GM12878 (cell line): ENCODE measurements at regions not wholly inside any gene's neighbourhood (a gene's known extent, or its start where the extent isn't known, plus 50 kb on each side); places are given as distances from the start of the nearest gene placed in this dataset.

Experiments used
- ATAC-seq: fragments of 200-7000 bp; cut with Tn5 transposase; 3 replicates; pipeline ENCODE4 v1.9.1; 2020; ENCODE audit warnings: mild to moderate bottlenecking, moderate library complexity
- BruUV-seq: library from RNA; stranded (reverse); fragments of 400-500 nt; replicated peaks from 2 replicates; lab custom pipeline; 2021; lab: Mats Ljungman, UMichigan
- CTCF ChIA-PET: fragments of 300-600 bp; sonication (Branson Sonifier 250); formaldehyde crosslinking; extraction: SDS; loops from one replicate; lab custom pipeline; 2021; ENCODE audit warnings: inconsistent platforms; lab: Yijun Ruan, JAX
- POLR2A ChIA-PET: fragments of 350-600 bp; formaldehyde crosslinking; extraction: SDS; loops from one replicate; lab custom pipeline; 2021; ENCODE audit warnings: inconsistent platforms; lab: Charles Lee
- RAD21 ChIA-PET: fragments of 300-600 bp; sonication (Branson Sonifier 250); formaldehyde crosslinking; loops from one replicate; lab custom pipeline; 2023; ENCODE audit warnings: antibody characterized with exemption; ENCODE audit not compliant: unreplicated experiment; lab: Charles Lee
- SMC1A ChIA-PET: fragments of 300-600 bp; sonication (Branson Sonifier 250); formaldehyde crosslinking; loops from one replicate; lab custom pipeline; 2023; ENCODE audit not compliant: unreplicated experiment, uncharacterized antibody; lab: Charles Lee
- DNase-seq: peaks from one replicate; pipeline ENCODE4 v3.0.0-alpha.2; 2011; ENCODE audit warnings: low read depth, low spot score
- FAIRE-seq: peaks from 3 replicates; lab custom pipeline; 2011; peaks lifted over from hg19 to GRCh38; lab: Jason Lieb, UNC
- H2AFZ ChIP-seq: 2 replicates; pipeline ENCODE4 v1.6.0; 2011; ENCODE audit warnings: low read depth, low read length, control low read depth; ENCODE audit not compliant: control insufficient read depth
- H3K27ac ChIP-seq: 2 replicates; pipeline ENCODE4 v1.5.1; 2011; ENCODE audit warnings: control low read depth; ENCODE audit not compliant: control insufficient read depth, insufficient read depth
- H3K27me3 ChIP-seq, 2 experiments: replicated peaks in 1 of 2; 2 replicates each; pipeline versions ENCODE4 v1.6.0 to v1.6.1; 2011; ENCODE audit warnings: low read length in 1 of 2; ENCODE audit not compliant: control insufficient read depth in 2 of 2, insufficient read depth in 2 of 2
- H3K36me3 ChIP-seq, 2 experiments: 2 replicates each; pipeline ENCODE4 v1.5.1; 2011; ENCODE audit warnings: low read length in 1 of 2; ENCODE audit not compliant: control insufficient read depth in 2 of 2, insufficient read depth in 2 of 2
- H3K4me1 ChIP-seq: 2 replicates; pipeline ENCODE4 v1.6.1; 2011; ENCODE audit warnings: mild to moderate bottlenecking, low read length, moderate library complexity, mixed read lengths; ENCODE audit not compliant: control insufficient read depth, insufficient read depth
- H3K4me2 ChIP-seq: 2 replicates; pipeline ENCODE4 v1.6.0; 2011; ENCODE audit warnings: control low read depth; ENCODE audit not compliant: control insufficient read depth, insufficient read depth
- H3K4me3 ChIP-seq: fragments of 200-600 bp; sonication (generic); 2 replicates; pipeline ENCODE4 v1.5.1; 2016
- H3K79me2 ChIP-seq: 2 replicates; pipeline ENCODE4 v1.6.0; 2011; ENCODE audit warnings: low read length; ENCODE audit not compliant: control insufficient read depth, insufficient read depth
- H3K9ac ChIP-seq: 2 replicates; pipeline ENCODE4 v1.8.0; 2011; ENCODE audit warnings: low read length, control low read depth, mixed read lengths; ENCODE audit not compliant: control insufficient read depth, insufficient read depth
- H3K9me3 ChIP-seq: replicated peaks from 3 replicates; pipeline ENCODE4 v1.5.1; 2011; ENCODE audit warnings: mild to moderate bottlenecking, low read length; ENCODE audit not compliant: control insufficient read depth, insufficient read depth
- H4K20me1 ChIP-seq: 2 replicates; pipeline ENCODE4 v1.6.0; 2011; ENCODE audit not compliant: control insufficient read depth, insufficient read depth
- BMI1 ChIP-seq: fragments of 450-650 bp; IDR thresholded peaks from 2 replicates; pipeline ENCODE4 v1.6.1; 2016; ENCODE audit warnings: mild to moderate bottlenecking, moderate library complexity, borderline replicate concordance
- BRCA1 ChIP-seq: IDR thresholded peaks from 2 replicates; pipeline ENCODE4 v1.6.1; 2011; ENCODE audit warnings: low read depth, low read length, improper control_type of control experiment
- CBFB ChIP-seq: IDR thresholded peaks from 2 replicates; pipeline ENCODE4 v1.6.1; 2016; ENCODE audit warnings: antibody characterized with exemption, low read depth
- EED ChIP-seq: sonication (generic); IDR thresholded peaks from 2 replicates; pipeline ENCODE4 v1.6.1; 2016; ENCODE audit warnings: antibody characterized with exemption, low read depth
- ETV6 ChIP-seq, 2 experiments: fragments of 450-650 bp in 1 of 2; IDR thresholded peaks in 1 of 2; conservative IDR thresholded peaks in 1 of 2; 2 replicates each; pipeline ENCODE4 v1.6.1; 2014; ENCODE audit warnings: antibody characterized with exemption in 1 of 2, borderline replicate concordance in 1 of 2, low read depth in 1 of 2, mild to moderate bottlenecking in 1 of 2, moderate library complexity in 1 of 2
- HCFC1 ChIP-seq: fragments of 150-350 bp; IDR thresholded peaks from 2 replicates; pipeline ENCODE4 v1.6.1; 2014; ENCODE audit warnings: low read length
- KDM1A ChIP-seq: fragments of 200-600 bp; sonication (generic); IDR thresholded peaks from 2 replicates; pipeline ENCODE4 v1.6.1; 2016; ENCODE audit warnings: borderline replicate concordance
- MTA3 ChIP-seq: IDR thresholded peaks from 2 replicates; pipeline ENCODE4 v1.6.1; 2012; ENCODE audit warnings: low read length, inconsistent platforms, borderline replicate concordance
- RB1 ChIP-seq: fragments of 450-650 bp; formaldehyde crosslinking; IDR thresholded peaks from 2 replicates; pipeline ENCODE4 v1.6.1; 2017; ENCODE audit warnings: mild to moderate bottlenecking, borderline replicate concordance
- SMARCA5 ChIP-seq: fragments of 450-650 bp; IDR thresholded peaks from 2 replicates; pipeline ENCODE4 v1.6.1; 2017; ENCODE audit warnings: mild to moderate bottlenecking
- SMC3 ChIP-seq: IDR thresholded peaks from 2 replicates; pipeline ENCODE4 v1.6.1; 2011; ENCODE audit warnings: low read length, improper control_type of control experiment, borderline replicate concordance
- TBL1XR1 ChIP-seq: IDR thresholded peaks from 2 replicates; pipeline ENCODE4 v1.6.1; 2012; ENCODE audit warnings: low read depth, low read length, improper control_type of control experiment
- WRNIP1 ChIP-seq: IDR thresholded peaks from 2 replicates; pipeline ENCODE4 v1.6.1; 2011; ENCODE audit warnings: low read depth, low read length, improper control_type of control experiment, borderline replicate concordance
- ZNF384 ChIP-seq: IDR thresholded peaks from 2 replicates; pipeline ENCODE4 v1.6.1; 2012; ENCODE audit warnings: low read depth, mild to moderate bottlenecking, low read length, improper control_type of control experiment, borderline replicate concordance
- WGBS: methylation state at CpG from one replicate; pipeline ENCODE4 v1.1.6; 2016; ENCODE audit warnings: low lambda C conversion rate; ENCODE audit not compliant: insufficient replicate concordance, insufficient coverage; ENCODE audit errors: missing lambda C conversion rate; 5-methylcytosine and 5-hydroxymethylcytosine counted together
- in situ Hi-C: fragments of 300-500 bp; cut with MboI; formaldehyde crosslinking; loops from 9 replicates; pipeline ENCODE4 v1.14.3; 2018; ENCODE audit warnings: mixed read lengths
- intact Hi-C: fragments of 100-400 bp; cut with micrococcal nuclease; formaldehyde crosslinking; loops from one replicate; pipeline ENCODE4 v1.14.2; 2022; ENCODE audit not compliant: unreplicated experiment
- TF ChIP-seq, protein P1 (sequence below): fragments of 450-650 bp; IDR thresholded peaks from 2 replicates; pipeline ENCODE4 v1.6.1; 2017; ENCODE audit warnings: low read depth, mild to moderate bottlenecking, moderate library complexity
- TF ChIP-seq, protein P2 (sequence below): IDR thresholded peaks from 2 replicates; pipeline ENCODE4 v1.6.1; 2012; ENCODE audit warnings: low read depth, low read length, improper control_type of control experiment

DNA sequence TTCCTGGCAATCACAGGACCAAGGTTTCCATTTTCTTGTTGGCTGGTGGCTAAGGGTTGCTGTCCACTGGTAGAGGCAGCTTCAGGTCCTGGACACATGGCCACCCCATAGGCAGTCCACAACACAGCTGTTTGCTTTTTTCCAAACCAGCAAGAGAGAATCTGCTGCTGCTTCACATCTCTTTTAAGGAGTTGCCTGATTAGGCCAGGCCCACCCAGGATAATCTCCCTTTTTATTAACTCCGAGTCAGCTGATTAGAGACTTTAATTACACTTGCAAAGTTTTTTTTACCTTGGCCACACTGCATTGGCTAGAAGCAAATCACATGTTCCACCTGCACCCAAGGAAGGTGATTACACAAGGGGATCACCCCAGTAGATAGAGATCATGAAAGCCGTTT lies 106.6 kb upstream of the IRX6 start:
- in situ Hi-C loops = no loop called here
- H3K36me3 ChIP-seq = no peaks in the 10 kb centered on the region
- RAD21 ChIA-PET = no interaction called here
- H4K20me1 ChIP-seq = no peaks in the 10 kb centered on the region
- no TSS peak for BruUV-seq
- no peaks in the 10 kb centered on the region for H3K79me2 ChIP-seq
- TF ChIP-seq MTA3 = no peak
- no peak for TF ChIP-seq SMC3
- no peak for TF ChIP-seq BRCA1
- no peak for TF ChIP-seq ETV6 (conservative IDR thresholded peaks at IDR 0.05 in 1 of 2, IDR thresholded peaks at IDR 0.05 in 1 of 2; ENCODE audit: borderline replicate concordance in 1 of 2, low read depth in 1 of 2)
- no peak for TF ChIP-seq EED
- no peak for TF ChIP-seq HCFC1
- no peak for TF ChIP-seq KDM1A
- no peak for TF ChIP-seq WRNIP1
- no peak for TF ChIP-seq ZNF384
- TF ChIP-seq, protein P1, sequence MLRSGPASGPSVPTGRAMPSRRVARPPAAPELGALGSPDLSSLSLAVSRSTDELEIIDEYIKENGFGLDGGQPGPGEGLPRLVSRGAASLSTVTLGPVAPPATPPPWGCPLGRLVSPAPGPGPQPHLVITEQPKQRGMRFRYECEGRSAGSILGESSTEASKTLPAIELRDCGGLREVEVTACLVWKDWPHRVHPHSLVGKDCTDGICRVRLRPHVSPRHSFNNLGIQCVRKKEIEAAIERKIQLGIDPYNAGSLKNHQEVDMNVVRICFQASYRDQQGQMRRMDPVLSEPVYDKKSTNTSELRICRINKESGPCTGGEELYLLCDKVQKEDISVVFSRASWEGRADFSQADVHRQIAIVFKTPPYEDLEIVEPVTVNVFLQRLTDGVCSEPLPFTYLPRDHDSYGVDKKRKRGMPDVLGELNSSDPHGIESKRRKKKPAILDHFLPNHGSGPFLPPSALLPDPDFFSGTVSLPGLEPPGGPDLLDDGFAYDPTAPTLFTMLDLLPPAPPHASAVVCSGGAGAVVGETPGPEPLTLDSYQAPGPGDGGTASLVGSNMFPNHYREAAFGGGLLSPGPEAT = no peak
- no peak for TF ChIP-seq SMARCA5
- no peak for TF ChIP-seq CBFB
- no peak for TF ChIP-seq BMI1
- TF ChIP-seq, protein P2, sequence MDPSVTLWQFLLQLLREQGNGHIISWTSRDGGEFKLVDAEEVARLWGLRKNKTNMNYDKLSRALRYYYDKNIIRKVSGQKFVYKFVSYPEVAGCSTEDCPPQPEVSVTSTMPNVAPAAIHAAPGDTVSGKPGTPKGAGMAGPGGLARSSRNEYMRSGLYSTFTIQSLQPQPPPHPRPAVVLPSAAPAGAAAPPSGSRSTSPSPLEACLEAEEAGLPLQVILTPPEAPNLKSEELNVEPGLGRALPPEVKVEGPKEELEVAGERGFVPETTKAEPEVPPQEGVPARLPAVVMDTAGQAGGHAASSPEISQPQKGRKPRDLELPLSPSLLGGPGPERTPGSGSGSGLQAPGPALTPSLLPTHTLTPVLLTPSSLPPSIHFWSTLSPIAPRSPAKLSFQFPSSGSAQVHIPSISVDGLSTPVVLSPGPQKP = no peak
- no peak for TF ChIP-seq RB1
- no peak for TF ChIP-seq TBL1XR1
- no peaks in the 10 kb centered on the region for H3K4me1 ChIP-seq
- no peak for ATAC-seq
- no peak for FAIRE-seq
- no peaks in the 10 kb centered on the region for H3K27me3 ChIP-seq
- no peak overlapping the region for H3K9ac ChIP-seq
- H3K9me3 ChIP-seq = no peaks in the 10 kb centered on the region
- CTCF ChIA-PET = no interaction called here
- H3K4me2 ChIP-seq = no peak overlapping the region
- WGBS = 21% methylated on average over 2 of the region's 2 CpGs
- POLR2A ChIA-PET = no interaction called here
- intact Hi-C loops = no loop called here
- SMC1A ChIA-PET = no interaction called here
- H3K4me3 ChIP-seq = no peak overlapping the region
- no peak overlapping the region for H3K27ac ChIP-seq
- no peak overlapping the region for H2AFZ ChIP-seq
- DNase-seq = no peak
